Skeletal muscle cell (primary cell): ENCODE measurements at regions not wholly inside any gene's neighbourhood (a gene's known extent, or its start where the extent isn't known, plus 50 kb on each side); places are given as distances from the start of the nearest gene placed in this dataset.

Experiments
- DNase-seq: peaks from one replicate; pipeline ENCODE4 v3.0.0-alpha.2; 2010; ENCODE audit warnings: low read depth
- H3K4me3 ChIP-seq: 2 replicates; pipeline ENCODE4 v1.5.1; 2011; ENCODE audit warnings: low read depth, mild to moderate bottlenecking, control low read depth, low read length, moderate library complexity

DNA sequence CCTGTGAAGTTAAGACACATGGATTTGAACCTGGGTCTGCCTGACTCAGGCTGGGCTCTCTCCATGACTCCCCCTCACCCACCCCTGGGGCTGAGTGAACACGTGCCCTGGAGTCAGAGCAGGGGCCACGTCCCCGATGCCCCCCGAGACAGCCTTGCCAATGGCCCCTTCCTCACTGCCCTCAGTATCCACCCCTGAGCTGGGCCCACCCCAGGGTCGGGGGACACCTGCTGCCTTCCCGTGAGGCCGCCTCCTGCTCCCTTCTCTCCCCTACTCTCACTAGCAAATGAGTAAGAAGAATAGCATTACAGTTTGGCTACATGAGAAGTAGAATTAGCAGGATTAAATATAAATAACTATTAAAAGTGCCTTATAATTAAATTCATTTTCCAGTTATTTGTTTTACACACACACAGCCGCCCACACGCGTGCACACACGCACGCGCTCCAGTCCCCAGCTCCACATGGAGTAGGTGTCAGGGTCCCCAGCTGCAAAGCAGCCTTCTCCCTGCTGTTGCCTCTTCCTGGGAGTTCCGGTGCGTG lies 117.4 kb upstream of the LINGO1 start:
- H3K4me3 ChIP-seq = no peak overlapping the region
- DNase-seq = no peak

- DNase-seq = no peak
- H3K4me3 ChIP-seq = no peak overlapping the region
These were observed 116.7 kb upstream of the LINGO1 start for GRCh38 chr15:77749236-77749997.

- H3K4me3 ChIP-seq = no peak overlapping the region
- DNase-seq = no peak
These were observed 115.7 kb upstream of the LINGO1 start for GRCh38 chr15:77748078-77749064.

DNA sequence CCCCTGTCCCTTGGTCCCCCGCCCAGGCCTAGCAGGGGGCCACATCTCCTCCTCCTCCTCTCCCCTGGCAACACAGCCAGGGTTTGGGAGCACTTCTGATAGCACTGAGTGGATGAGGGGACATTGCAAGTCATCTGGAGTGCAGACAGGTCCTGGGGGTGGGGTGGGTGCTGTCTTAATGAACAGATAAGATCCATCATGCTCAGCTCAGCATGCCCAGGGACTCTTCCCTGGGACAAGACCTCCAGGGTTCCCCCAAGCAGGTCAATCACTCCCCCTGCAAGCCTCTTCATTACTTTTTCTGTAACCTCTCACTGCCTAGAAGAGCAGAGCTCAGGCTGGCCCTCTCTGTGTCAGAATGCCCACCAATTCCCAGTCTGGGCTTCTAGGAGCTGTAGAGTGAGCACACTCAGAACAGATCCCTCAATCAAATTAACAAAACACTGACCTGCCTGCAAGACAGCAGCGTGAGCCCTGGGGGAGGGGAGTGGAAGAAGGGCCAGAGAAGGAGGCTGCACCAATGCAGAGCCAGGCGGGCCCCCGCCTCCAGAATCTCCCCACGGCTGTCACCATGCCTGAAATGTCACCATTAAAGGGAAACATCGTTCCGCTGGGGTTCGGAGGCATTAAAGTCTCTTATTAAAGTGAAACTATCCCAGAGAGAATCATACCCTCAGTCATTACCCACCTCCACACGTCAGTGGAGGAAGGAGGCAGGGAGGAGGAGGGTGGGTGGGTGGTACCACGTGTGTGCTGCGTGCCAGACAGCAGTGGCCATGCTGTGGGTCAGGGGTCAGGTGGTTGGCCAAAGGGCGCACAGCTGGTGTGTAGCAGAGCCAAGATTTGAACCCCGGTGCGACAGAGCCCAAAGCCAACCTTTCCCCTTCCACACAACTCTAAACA lies 114.7 kb upstream of the LINGO1 start:
- H3K4me3 ChIP-seq = no peak overlapping the region

GRCh38 chr15:77746254-77747174 lies 113.8 kb upstream of the LINGO1 start:
- DNase-seq = no peak
- no peak overlapping the region for H3K4me3 ChIP-seq

More for the DNA sequence above, 114.7 kb upstream of the LINGO1 start:
- no peak for DNase-seq

DNA sequence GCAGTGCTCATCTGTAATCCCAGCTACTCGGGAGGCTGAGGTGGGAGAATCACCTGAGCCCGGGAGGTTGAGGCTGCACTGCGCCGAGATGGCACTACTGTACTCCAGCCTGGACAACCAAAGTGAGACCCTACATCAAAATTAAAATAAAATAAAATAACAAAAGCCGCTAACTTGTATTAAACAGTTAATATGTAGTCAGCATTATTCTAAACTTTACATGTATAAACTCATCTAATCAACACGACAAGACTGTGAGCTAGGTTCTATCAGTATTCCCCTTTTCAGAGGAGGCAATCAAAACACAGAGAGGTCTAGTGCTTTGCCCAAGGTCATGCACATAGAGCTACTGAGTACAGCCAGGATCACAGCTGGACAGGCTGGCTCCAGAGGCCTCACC lies 111.7 kb upstream of the LINGO1 start:
- no peak overlapping the region for H3K4me3 ChIP-seq
- no peak for DNase-seq

DNA sequence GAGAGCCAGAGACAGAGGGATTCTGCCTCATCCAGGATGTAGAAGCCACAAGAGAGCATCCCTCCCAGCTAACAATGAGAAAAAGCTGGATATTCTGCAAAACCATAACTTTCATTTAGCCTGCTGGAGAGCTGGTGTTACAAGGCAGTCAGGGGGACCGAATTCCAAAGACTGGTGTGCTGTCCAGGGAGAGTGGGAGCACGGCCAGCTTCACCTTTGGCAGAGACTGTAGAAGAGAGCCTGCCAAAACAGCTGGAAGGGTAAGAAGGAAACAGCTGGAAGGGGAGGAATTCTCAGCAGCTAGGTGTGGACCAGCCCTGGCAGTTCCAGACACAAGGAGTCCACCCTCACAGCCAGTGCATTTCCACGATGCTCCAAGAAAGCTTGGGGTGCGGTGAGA lies 109.9 kb upstream of the LINGO1 start:
- no peak overlapping the region for H3K4me3 ChIP-seq
- DNase-seq = no peak

DNA sequence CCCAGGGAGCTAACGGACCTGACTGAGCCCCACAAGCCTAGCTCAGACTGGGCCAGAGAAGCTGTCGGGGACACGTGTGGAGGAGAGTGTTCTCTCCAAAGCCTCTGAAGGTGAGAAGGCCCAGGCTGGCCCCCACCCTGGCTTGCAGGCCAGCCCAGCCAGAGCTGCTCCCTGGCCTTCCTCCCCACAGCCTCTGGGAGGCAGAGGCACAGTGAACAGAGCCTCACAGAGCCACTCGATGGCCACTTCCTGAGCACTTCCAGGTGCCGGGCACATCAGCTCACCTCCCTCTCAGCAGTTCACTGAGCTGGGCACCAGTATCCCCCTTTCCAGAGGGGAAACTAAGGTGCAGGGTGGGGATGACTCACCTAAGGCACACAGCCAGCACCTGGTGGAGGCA lies 109.4 kb upstream of the LINGO1 start:
- no peak overlapping the region for H3K4me3 ChIP-seq

GRCh38 chr15:77741106-77741505 lies 108.4 kb upstream of the LINGO1 start:
- no peak overlapping the region for H3K4me3 ChIP-seq
- no peak for DNase-seq

More for the DNA sequence above, 109.4 kb upstream of the LINGO1 start:
- no peak for DNase-seq

DNA sequence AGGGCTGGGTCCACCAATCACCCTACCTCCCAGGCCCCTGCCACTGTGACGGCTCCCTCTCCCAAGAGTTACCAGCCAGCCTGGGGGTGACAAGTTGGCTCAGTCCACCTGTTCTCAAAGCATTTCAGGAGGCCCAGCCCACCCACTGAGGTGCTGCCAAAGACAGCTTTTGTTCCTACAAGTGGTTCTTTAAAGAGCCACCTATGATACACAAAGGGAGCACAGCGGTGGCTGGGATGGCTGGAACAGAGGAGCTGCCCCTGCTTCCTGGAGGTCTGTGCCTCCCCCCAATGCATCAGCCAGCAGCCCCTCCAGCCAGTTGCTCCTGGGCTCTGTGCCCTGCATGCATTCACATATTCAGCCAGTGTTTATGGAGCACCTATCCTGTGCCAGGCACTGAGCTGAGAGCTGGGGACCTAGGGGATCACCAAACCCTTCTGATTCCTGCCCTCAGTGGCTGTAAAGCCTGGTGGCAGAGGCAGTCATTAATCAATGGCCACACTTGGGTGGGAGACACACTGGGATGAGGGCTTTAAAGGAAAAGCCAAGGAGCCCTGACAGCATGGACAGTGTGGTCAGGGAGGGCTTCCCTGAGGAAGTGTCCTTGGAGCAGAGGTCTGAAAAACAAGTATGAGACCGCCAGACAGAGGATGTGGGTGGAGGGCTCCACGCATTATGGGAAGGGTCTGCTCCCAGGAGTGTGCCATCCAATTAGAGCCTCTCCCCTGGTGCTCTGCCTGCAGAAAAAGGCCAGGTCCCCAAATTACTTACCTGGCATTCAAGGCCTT lies 107.1 kb upstream of the LINGO1 start:
- H3K4me3 ChIP-seq = no peak overlapping the region
- DNase-seq = no peak

- H3K4me3 ChIP-seq = no peak overlapping the region
- DNase-seq = no peak
These were observed 106.0 kb upstream of the LINGO1 start for GRCh38 chr15:77738441-77739302.

DNA sequence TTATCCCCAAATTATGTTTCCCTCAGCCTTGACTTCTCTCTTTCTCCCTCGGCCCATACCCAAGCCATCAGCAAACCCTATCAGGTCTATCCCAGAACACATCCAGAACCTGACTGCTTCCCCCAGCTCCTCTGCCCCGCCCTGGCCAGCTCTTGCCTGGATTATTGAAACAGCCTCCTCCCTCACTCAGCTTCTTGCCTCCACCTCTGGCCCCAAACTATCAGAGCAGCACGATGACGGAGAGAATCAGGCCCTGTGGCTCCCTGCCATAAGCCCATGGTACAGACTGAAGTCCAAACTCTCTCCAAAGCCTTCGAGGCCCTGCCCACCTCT lies 105.3 kb upstream of the LINGO1 start:
- DNase-seq = no peak
- no peak overlapping the region for H3K4me3 ChIP-seq

- DNase-seq = no peak
- no peak overlapping the region for H3K4me3 ChIP-seq
These were observed 104.7 kb upstream of the LINGO1 start for GRCh38 chr15:77737238-77738037.

- H3K4me3 ChIP-seq = no peak overlapping the region
- DNase-seq = no peak
These were observed 101.6 kb upstream of the LINGO1 start for GRCh38 chr15:77734306-77734705.

- H3K4me3 ChIP-seq = no peak overlapping the region
- DNase-seq = no peak
These were observed 101.0 kb upstream of the LINGO1 start for GRCh38 chr15:77733579-77734300.
